ENCODE measurements at regions not wholly inside any gene's neighbourhood (a gene's known extent, or its start where the extent isn't known, plus 50 kb on each side); places are given as distances from the start of the nearest gene placed in this dataset.

DNA sequence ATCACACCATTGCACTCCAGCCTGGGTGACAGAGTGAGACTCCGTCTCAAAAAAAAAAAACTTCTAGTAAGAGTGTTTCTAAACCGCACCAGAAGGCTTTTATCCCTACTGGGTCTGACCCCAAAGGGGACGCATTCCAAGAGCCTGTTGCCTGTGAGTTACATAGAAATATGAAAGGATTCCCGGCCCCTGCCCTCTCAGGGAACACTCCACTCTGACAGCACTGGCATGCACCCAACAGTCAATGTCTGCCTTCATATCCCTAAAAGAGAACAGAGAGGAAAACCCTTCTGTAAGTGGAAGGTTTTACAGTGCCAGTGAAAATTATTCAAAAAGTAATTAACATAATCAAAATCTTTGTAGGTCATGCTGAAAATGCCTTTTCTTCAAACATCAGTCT is 117.1 kb upstream of the PTPRT start:
- DNase-seq (ENCODE audit: low spot score), result no peak

GRCh38 chr20:43305749-43306148 is 116.0 kb upstream of the PTPRT start:
- DNase-seq (ENCODE audit: low spot score), result no peak

DNA sequence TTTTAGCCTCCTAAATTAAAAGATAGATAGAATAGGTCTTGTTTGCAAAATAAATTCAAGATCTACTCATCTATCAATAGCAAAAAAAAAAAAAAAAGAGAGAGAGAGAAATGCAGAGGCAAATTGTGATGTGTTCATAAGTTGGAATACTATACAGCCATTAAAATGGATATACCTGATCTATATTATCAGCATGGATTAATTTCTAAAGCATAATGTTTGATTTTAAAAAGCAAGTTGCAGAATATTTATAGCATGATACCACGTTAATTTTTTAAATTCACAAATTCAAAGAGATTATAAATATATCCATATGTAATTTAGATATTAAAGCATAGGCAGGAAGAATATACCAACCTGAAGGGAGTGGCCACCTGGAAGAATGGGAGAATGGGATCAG is 114.9 kb upstream of the PTPRT start:
- no peak for DNase-seq (ENCODE audit: low spot score)

DNA sequence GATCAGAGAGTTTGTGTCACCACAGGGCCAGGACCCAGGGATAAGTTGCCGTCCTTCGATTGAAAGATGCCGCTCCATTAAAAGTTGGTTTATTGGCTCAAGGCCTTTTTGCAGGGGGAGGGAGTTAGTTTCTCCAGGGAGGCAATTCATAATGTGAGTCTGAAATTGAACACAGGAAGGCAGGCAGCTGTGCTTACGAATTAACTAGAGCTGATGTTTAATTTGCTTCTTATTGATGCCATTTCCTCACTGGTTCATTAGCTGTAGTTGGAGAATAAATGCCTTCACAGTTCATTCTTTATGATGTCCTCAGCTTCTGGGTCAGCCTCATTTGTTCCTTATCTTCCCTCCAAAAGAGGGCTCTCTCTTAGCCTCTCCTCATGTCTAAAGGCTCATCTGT is 113.2 kb upstream of the PTPRT start:
- DNase-seq (ENCODE audit: low spot score), result no peak

GRCh38 chr20:43300901-43301300 is 111.2 kb upstream of the PTPRT start:
- no peak for DNase-seq (ENCODE audit: low spot score)

DNA sequence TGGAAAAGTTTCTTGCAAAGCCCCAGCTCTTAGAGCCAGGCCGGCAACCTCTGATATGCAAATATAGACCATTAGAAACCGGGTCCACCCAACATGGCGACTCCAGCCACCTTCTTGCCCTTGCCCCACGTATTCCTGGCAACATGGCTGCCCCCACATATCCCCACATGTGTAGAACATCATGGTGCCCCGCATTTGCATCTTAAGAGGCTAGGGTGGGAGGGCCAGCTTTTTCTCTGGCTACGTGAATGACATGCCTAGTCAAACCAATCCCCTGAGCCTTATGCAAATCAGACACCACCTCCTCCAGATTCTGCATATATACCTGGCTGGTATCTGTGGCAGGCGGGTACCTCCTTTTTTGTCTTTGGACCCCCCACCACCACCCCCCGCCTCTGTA is 106.1 kb upstream of the PTPRT start:
- DNase-seq (ENCODE audit: low spot score), result no peak

GRCh38 chr20:43295263-43295662 is 105.6 kb upstream of the PTPRT start:
- no peak for DNase-seq (ENCODE audit: low spot score)

- no peak for DNase-seq (ENCODE audit: low spot score)
Measured at GRCh38 chr20:43294031-43294430, 104.3 kb upstream of the PTPRT start.

- DNase-seq (ENCODE audit: low spot score), result peak; percentile 77
Measured at GRCh38 chr20:43293068-43293786, 103.5 kb upstream of the PTPRT start.

GRCh38 chr20:43292222-43292621 is 102.5 kb upstream of the PTPRT start:
- DNase-seq (ENCODE audit: low spot score), result no peak

DNA sequence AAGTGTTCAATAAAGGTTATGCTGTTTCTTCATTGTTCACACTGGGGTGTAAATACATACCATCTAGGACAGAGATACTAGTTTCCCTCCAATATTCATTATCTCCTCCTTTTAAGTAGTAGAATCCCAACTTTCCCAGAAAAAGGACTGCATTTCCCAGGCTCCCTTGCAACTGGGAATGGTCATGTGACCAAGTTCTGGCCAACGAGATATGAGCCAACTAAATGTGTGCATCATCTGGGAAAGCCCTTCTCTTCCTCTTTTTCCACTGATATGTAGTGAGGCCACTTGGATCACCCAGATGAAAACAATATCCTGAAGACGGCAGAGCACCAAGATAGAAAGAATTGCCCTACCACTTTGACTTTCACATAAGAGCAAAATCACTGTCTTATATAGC is 97.9 kb upstream of the PTPRT start:
- no peak for DNase-seq (ENCODE audit: low spot score)

- DNase-seq (ENCODE audit: low spot score), result no peak
Measured at GRCh38 chr20:43285170-43285569, 95.5 kb upstream of the PTPRT start.

DNA sequence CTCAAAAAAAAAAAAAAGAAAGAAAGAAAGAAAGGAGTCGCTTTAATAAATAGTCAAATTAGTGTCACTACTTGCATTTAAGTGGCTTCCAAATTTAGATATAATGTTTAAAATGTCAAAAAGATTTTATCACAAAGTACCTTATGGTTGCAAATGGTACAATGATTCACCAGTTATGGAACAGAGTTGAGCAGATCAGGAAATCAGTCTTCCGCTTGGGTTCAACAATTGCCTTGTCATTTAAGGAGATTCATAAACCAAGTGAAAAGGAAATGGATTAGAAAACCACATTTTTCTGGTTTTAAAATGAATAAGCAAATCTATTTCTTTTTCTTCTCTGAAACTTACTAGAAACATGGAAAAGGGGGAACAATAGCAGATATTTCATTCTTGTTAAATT is 94.8 kb upstream of the PTPRT start:
- DNase-seq (ENCODE audit: low spot score), result no peak

GRCh38 chr20:43283126-43283525 is 93.4 kb upstream of the PTPRT start:
- DNase-seq (ENCODE audit: low spot score), result no peak

GRCh38 chr20:43271980-43272379 is 82.3 kb upstream of the PTPRT start:
- no peak for DNase-seq (ENCODE audit: low spot score)

- no peak for DNase-seq (ENCODE audit: low spot score)
Measured at GRCh38 chr20:43265449-43265848, 75.7 kb upstream of the PTPRT start.

DNA sequence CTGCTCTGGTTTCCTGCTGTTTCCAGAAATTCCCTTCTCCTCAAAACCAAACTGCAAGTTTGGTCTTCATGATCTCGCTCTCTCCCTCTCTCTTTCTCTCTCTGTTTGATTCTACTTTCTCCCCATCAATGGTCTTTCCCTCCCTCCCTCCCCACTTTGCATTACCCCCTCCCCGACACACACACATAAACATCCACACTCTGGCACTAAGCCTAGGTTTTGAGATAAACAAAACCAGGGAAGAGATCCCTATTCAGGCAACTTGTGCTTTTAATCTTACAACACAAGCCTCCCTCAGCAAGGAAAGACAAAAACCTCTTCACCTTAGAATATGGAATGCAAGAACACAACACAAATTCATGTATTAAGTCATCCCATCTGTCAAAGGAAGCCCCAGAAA is 73.5 kb upstream of the PTPRT start:
- no peak for DNase-seq (ENCODE audit: low spot score)

DNA sequence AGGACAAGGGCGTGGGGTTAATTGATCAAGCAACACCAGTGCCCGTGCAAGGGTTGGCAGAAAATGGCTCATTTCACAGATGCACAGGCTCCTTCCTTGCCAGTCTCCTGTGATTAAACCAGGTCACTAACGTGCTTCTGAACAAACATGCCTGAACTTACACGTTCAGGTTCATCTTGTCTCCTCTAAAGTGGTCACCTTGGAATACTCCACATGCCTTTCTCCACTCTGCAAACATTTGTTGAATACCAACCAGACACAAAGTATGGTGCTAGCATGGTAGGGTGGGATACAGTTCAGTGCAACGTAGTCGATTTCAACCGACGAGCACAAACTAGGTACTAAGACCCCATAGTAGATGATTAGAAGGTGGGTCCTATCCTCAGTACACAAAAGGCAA is 72.6 kb upstream of the PTPRT start:
- DNase-seq (ENCODE audit: low spot score), result no peak

- DNase-seq (ENCODE audit: low spot score), result no peak
Measured at GRCh38 chr20:43255877-43256276, 66.2 kb upstream of the PTPRT start.

DNA sequence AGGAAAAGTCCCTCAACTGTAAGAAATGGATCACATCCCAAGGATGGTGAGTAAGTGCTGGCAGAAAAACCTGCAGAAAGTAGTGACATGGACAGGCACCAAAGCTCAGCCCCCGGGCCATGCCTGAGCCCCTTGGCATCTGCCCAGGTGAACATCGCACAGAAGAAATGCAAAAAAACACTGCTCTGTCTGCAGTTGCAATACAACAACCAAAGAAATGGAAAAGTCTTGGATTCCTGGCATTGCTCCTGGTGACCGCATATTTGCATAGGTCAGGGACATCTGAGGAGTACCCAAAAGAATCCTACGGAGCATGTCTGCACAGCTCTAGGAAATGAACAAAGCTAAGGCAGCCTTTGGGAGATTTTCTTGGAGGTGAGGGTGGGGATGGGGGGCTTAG is 63.1 kb upstream of the PTPRT start:
- no peak for DNase-seq (ENCODE audit: low spot score)

DNA sequence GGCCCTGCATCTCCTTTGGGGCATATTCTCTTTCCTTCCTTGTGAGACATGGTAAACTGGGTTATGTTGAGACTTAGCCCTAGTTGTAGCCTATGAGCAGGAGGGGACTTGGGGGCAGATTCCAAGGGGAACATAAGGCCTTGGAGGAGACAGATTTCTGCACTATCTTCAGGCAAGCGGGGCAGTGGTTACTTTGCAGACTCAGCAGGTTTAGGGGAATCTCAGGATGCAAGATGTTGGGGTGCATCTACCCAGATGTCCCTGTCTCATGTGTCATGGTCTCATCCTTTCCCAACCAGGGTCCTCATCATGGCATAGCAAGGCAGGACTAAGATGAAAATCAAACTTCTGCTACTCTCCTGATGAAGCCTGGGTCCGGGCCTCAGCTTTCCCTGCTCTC is 58.6 kb upstream of the PTPRT start:
- no peak for DNase-seq (ENCODE audit: low spot score)

DNA sequence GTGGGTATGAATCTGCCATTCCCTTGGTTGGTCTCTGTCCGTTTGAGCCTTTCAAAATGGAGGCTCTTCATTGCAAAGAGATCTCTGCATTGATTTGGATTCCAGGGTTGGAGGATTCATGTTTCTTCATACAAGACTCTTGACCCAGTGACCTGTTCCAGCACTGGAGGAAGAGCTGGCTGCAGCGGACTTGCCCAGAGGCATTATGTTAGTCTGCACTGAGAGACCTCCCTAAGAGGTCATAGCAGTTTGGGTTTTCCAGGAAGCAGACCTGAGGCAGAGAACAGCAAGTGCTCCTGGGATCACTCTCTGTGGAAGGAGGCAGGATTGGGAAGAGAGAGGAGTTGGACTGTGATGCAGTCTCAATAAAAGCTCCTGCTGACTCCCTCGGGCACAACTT is 57.7 kb upstream of the PTPRT start:
- DNase-seq (ENCODE audit: low spot score), result no peak

GRCh38 chr20:43244647-43245046 is 54.9 kb upstream of the PTPRT start:
- DNase-seq (ENCODE audit: low spot score), result no peak

DNA sequence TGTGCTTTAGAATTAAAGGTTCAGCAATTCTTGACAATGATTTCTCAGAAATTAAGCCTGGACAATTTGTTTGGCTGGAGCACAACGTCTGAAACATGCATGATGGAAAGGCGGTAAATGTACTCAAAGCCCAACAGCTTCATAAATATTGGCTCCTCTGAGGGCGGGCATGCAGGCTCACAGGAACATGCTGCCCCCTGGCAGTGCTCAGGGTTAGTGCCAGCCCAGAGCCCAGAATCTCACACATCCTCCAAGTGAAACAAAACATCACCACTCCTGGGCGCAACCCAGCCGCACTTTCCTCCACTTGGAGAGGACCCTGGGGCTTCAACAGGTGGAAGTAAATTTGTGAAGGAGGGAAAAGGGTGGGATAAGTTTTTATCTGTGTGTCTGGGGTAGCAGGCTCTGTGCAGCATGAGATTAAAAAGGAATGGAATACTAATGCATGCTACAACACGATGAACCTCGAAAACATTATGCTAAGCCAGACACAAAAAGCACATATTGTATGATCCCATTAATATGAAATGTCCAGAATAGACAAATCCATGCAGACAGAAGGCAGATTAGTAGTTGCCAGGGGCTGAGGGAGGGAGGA is 54.1 kb upstream of the PTPRT start:
- no peak for DNase-seq (ENCODE audit: low spot score)
